GM19372 (cell line): ENCODE measurements at regions not wholly inside any gene's neighbourhood (a gene's known extent, or its start where the extent isn't known, plus 50 kb on each side); places are given as distances from the start of the nearest gene placed in this dataset.
"Not testable (repeated sequence)": the region's sequence is repeated elsewhere in the genome, so short reads cannot be mapped to it uniquely, and the experiment has no call there.

Source experiments
- ATAC-seq: cut with Tn5 transposase; IDR thresholded peaks from one replicate; pipeline ENCODE4 v1.9.1; 2021; ENCODE audit warnings: mild to moderate bottlenecking, low read depth, moderate library complexity; ENCODE audit not compliant: unreplicated experiment

DNA sequence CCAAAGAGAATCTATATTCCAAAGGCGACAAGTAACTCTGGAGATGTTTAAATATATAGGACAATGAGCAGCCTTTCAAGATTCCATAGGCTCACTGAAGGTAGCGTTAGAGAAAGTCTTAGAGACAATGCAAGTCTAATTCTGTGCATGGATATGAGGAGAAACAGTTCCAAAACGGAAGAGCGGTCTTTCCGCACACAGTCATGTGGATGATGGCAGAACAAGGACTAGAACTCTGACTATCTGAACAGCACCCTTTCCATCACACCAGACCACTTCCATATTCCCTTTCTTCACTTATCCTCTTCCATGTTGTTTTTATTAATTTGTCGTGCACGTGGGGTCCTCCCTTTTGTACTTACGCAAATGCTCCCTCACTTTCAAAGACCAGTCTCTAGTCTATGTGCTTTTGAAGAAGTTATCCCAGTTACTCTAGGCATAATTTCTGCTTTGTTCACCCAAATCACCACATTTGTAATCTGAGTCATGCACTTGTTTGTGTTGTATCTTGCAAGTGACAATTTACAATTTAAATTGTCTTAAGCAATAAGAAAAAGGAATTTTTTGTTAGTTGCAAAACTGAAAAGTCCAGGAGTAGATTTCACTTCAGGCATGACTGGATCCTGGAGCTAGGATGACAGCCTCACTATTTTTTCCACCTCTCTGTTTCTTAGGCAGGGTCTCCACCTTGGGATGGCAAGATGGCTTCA lies 116.0 kb upstream of the ADRA1B start:
- ATAC-seq, result no peak

DNA sequence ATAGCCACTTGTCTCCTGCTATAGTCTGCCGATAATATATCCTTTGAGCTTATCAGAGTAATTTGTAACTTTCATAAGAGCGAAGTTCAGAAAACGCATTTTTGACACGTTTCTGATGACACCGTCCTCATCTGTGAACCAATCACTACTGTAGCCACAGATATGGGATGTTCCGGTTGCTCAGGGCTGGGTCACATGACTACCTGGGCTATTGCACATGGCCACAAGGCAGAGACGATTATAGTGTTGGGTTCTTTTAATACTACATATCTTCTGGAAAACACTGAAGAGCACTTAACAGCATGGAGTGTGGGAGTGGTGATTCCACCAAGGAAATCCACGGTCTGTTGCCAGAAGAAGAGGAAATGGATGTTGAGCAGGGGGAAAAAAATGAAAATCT lies 115.0 kb upstream of the ADRA1B start:
- ATAC-seq, result no peak

DNA sequence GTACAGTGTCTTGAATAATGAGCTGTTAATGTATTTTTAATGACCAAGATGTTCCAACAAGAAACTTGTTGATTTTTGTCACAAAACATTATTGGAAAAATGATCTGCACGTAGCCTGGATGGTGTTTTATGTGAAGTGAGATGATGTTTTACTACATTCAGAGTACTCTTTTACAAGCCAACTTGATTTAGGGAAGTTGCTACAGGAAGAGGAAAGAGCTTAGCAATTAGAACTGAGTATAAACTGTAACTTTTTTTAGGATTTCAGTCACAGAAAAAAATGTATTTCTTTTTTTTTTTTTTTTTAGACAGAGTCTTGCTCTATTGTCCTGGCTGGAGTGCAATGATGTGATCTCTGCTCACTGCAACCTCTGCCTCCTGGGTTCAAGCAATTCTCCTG lies 113.6 kb upstream of the ADRA1B start:
- ATAC-seq, result no peak

DNA sequence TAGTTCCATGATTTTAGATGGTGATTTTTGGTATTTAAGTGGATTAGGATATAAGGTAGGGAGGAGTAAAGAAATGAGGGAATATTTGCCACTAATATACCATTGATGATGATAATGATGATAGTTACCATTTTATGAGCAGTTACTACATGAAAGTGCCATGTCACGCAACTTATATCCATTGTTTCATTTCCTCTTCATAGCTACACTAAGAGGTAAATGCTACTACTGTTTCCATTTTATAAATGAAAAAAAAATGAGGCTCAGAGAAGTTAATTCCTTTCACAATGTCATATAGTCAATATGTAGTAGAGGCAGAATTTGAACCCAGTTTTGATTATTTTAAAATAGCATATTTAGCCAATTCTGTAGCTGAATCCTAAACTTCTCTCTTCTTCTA lies 112.2 kb upstream of the ADRA1B start:
- ATAC-seq, result no peak

DNA sequence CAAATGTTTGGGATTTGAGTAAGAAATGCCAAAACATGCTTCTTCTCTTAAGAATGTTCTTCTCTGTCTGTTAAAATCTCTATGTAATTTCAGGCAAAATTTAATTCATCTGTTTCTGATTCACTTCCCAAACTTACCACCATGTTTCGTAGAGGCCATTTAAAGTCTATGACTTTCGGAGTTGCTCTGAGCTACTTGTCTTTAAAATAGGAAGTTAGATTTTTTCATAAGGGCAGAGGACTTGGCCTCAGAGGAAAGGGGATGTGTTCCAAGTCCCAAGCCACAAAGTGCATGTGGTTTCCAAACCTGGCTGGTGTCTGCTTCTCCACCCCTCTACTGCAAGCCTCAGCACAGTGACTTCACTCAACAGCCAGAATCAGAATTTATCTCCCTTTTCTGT lies 111.3 kb upstream of the ADRA1B start:
- no peak for ATAC-seq

DNA sequence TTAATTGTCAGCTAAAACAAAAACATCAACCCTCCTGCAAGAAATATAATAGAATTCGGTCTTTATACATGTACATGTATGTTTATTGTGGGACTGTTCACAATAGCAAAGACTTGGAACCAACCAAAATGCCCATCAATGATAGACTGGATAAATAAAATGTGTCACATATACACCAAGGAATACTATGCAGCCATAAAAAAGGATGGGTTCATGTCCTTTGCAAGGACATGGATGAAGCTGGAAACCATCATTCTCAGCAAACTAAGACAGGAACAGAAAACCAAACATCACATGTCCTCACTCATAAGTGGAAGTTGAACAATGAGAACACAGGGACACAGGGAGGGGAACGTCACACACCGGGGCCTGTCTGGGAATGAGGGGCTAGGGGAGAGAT lies 109.1 kb upstream of the ADRA1B start:
- ATAC-seq, result not testable (repeated sequence)

DNA sequence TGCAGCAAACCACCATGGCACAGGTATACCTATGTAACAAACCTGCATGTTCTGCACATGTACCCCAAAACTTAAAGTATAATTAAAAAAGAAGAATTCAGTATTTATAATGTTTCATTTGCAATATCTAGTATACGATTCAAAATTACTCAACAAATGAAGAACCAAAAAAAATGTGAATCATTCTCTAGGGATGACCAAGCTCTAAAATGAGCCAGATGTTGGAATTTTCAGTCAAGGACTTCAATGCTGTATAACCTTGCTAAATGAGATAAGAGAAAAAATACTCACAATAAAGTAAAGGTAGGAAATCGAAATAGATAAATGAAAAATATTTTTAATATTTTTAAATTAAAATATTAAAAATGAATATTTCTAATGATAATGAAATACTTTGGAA lies 108.7 kb upstream of the ADRA1B start:
- no peak for ATAC-seq

DNA sequence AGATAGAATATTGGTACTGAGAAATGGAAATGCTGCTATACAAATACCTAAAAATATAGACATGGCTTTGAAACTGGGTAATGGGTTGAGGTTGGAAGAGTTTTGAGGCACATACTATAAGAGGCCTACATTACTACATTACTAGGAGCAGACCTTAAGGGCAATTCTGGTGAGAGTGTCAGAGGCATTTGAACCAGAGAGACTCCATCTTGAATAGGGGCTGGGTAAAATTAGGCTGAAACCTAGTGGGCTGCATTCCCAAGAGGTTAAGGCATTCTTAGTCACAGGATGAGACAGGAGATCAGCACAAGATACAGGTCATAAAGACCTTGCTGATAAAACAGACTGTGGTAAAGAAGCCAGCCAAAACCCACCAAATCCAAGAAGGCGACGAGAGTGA lies 104.6 kb upstream of the ADRA1B start:
- ATAC-seq, result no peak

DNA sequence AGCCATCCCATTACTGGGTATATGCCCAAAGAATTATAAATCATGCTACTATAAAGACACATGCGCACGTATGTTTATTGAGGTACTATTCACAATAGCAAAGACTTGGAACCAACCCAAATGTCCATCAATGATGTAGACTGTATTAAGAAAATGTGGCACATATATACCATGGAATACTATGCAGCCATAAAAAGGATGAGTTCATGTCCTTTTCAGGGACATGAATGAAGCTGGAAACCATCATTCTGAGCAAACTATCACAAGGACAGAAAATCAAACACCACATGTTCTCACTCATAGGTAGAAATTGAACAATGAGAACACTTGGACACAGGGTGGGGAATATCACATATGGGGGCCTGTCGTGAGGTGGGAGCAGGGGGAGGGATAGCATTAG lies 103.5 kb upstream of the ADRA1B start:
- ATAC-seq, result not testable (repeated sequence)

DNA sequence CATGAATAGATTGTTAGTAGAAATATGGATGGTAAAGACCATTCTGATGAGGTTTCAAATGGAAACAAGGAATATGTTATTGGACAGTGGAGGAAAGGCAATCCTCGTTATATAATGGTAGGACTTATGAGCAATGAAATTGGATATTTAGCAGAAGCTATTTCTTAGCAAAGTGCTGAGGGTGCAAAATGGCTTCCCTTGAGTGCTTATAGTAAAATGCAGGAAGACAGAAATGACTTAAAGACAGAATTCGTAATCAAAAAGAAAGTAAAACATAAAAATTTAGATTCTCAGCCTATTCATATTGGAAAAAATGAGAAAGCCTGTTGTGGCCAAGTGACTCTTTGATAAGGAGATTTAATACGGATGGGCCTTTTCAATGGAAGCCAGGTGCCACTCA lies 102.1 kb upstream of the ADRA1B start:
- no peak for ATAC-seq

DNA sequence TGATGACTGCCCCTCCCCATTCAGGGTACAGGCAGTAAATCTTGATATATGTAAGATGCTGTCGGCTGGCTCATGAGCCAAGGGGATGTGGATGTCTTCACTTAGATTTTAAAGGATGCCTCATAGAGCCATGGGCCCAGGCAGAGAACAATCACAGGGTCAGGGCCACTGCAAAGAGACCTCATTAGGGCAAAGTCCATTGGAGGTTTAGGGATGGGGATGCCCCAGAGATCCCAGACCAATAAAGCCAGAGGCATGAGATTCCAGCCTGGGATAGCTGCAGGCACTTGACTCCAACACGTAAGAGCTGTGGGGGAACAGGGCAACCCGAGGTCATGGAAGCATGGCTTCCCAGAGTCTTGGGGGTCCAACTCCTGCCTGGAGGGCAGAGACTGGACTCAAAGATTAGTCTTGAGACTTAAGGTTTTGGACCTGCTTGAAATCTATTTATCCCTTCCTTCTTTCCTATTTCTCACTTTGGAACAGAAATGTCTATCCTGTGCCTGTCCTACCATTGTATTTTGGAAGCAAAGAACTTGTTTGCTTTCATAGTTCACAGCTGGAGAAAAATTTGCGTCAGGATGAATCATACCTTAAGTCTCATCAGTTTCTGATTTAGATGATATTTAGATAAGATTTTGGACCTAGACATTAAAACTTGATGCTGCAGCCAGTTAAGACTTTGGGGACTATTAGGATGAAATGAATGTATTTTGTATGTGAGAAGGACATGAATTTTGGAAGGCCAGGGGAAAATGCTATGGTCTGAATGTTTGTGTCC lies 101.3 kb upstream of the ADRA1B start:
- ATAC-seq, result no peak

DNA sequence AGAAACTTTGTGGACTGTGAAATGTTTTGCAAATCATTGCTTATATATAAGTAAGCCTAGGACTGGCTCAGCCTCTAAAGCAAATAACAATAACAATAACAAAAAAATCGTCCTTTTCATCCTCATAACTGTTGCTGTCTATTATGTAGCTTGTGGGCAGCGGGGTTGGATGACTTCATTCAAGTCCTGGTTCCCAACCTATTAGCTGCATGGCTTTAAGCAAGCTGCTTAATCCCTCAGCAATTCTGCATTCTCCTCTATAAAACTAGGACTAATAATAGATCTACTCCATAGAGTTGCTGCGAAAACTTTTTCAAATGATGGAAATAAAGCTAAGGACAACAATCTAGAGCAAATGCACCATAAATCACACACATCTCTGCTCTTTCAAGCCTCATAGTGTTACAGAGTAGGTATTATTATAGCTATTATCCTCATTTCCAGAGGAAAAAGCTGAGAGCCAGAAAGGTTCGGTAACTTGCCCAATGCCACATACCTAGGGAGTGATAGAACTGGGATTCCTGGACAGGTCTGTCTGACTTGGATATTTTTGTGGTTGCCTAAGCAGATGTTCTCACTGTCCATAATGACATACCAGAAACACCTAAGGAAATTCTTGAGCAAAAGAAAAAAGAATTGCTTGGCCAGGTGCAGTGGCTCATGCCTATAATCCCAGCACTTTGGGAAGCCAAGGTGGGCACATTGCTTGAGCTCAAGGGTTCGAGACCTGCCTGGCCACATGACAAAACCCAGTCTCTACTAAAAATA lies 98.8 kb upstream of the ADRA1B start:
- ATAC-seq, result no peak

DNA sequence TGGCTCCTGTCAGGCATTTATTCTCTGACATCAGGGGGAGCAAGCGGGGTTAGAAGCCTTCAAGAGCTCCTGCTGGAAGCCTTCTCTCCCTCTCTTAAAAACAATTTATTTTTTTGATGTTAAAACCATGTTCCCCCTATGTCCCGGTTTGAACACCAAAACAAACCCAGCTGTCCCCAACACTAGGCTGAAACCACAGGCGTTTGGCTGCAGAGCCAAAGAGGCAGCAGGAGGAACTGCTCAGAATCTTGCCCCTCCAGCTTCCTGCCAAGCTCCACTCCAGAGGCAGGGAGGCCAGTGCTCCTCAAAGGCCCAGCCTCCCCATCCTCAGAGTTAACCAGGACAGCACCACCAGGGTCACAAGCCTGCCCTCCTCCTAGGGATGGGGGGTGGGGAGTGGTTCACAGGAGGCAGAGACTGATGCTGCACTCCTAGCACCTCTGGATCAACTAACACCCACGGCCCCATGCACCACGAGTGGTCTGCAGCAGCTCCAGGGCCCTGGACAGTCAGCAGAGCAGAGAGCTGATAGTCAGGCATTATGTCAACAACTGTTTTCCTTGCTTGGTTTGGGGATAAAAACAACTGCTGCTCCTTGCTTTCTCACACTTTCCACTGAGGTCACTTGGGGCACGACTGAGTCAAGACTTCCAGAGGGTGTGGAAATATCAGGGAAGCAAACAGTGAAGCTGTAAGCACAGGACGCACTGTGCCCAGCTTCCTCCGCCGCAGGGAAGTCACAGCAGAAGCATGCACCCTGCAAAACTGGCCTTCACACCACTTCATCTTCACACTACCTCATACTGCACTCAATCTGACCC lies 96.5 kb upstream of the ADRA1B start:
- no peak for ATAC-seq

DNA sequence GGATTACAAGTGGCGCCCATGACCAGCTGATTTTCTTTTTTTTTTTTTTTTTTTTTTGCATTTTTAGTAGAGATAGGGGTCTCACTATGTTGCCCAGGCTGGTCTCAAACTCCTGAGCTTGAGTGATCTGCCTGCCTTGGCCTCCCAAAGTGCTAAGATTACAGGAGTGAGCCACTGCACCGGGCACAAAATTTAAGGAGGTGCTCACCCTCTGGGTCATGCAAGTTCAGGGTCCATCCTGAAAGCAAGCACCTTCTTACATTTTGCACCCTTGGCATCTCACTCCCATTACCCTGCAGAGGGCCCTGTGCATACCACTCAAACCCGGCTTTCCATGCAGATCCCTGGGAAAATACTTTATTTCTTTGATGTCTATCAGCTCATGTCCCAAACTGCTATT lies 95.6 kb upstream of the ADRA1B start:
- ATAC-seq, result no peak

DNA sequence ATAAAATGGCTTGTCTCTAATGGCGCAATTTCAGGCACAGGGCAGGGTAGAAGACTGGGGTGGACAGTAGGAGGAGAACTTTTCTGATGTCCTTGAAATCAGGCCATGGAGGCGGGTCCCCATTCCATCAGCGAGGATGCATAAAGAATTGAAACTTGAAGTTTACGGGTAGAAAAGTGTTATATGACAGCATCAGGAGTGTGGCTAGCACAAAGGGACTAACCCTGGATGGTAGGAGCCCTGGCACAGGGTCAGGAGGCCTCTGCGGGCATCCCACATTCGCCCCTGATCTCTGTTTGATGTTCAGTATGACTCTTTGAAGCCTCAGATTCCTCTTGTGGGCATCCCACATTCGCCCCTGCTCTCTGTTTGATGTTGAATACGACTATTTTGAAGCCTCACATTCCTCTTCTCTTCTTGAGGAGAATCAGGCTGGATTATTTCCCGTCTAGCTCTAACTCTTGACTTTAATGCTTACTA lies 94.8 kb upstream of the ADRA1B start:
- ATAC-seq, result no peak

DNA sequence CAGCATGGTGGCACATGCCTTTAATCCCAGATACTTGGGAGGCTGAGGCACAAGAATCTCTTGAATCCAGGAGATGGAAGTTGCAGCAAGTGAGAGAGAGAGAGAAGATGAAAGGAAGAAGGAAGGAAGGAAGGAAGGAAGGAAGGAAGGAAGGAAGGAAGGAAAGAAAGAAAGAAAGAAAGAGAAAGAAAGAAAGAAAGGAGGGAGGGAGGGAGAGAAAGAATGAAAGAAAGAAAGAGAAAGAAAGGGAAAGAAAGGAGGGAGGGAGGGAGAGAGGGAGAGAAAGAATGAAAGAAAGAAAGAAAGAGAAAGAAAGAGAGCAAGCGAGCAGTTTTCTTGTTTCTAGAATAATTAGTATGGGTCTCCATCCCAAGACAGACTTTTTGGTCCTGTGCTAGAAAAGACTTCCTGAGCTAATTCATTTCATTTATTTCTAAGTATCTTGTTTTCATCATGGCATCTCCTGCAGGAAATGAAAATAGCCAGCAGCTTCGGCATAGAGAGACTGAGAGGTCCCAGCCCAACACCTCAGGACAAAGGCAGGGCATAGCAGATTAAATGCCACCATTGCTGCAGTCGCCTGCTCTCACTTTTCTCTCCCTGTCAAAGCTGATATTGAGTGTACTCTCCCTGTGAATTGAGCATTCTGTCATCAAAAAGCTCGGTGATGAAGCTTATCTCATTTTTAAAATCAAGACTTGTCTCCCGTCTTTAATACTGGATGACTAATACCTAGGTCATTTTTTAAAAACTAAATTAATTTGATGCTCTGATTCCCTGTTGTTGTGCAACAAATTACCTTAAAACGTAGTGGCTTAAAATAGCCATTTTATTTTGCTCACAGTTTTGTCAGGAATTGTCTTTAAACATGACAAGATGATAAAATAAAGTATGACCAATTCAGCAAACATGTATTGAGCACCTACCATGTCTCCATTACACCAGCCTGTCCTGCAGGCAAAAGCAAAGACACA lies 91.8 kb upstream of the ADRA1B start:
- ATAC-seq, result no peak

DNA sequence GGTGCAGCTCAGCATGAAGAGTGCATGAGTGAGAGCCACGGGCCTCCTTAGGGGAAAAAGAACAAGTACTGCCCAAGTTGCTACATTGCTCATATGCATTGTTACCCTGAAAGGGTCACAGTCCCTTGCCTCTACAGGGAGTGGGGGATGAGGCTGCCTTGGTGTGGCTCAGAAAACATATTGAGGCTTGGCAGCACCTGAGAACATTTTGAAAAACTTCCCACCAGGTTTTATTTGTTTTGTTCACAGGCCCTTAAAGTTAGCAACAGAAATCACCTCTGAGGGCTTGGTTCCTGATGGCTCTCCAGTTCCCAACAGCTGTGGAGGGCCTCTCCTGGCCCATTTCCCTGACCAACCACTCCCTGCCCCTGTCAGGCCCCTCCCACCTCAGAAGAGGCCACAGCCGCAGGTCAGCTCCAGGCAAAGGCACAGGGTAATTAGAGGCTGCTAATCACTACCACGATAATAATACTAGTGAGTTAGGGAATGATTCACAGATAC lies 90.7 kb upstream of the ADRA1B start:
- ATAC-seq, result no peak

DNA sequence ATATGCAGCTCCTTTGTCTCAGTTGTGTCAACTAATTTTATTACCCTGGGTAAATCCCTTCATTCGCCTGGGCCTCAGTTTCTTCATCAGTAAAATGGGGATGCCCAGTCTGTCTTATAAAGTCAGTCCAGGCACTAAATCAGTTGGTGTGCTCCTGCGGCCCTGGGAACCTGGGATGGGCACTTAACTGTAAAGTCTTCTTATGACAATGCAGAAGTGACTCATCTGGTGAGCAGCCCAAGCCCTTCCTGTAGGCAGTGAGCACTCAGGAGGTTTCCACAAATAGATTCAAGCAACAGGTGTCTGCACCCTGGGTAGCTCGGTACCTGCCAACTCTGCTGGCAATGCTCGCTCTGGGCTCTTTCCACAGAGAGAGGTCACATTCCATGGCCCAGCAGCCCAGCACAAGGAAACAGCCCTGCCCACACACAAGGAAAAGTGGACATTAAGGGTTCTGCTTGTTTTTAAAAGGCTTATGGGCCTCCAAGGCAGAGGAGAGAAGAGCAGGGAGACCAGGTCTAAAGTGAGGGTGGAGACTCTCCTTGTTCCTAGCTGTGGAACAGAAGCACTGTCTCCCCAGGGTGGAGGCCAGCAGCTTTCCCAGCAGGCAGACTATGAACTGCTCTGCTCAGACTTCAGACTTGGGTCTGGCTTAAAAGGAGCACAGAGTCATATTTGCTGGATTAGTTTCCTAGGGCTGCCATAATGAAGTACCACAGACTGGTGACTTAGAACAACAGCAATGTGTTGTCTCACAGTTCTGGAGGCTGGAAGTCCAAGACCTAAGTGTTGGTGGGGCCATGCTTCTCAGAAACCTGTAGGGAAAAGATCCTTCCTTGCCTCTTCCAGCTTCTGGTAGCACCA lies 89.7 kb upstream of the ADRA1B start:
- ATAC-seq, result peak; percentile 79
